ENCODE measurements at regions not wholly inside any gene's neighbourhood (a gene's known extent, or its start where the extent isn't known, plus 50 kb on each side); places are given as distances from the start of the nearest gene placed in this dataset.

GRCh38 chrX:10079231-10079630 lies 77.5 kb upstream of the CLCN4 start:
- DNase-seq (ENCODE audit: low read depth) = no peak

GRCh38 chrX:10083809-10084208 lies 73.0 kb upstream of the CLCN4 start:
- DNase-seq (ENCODE audit: low read depth) = no peak

GRCh38 chrX:10085223-10085622 lies 71.6 kb upstream of the CLCN4 start:
- DNase-seq (ENCODE audit: low read depth) = no peak

GRCh38 chrX:10086676-10087075 lies 70.1 kb upstream of the CLCN4 start:
- DNase-seq (ENCODE audit: low read depth) = no peak

- DNase-seq (ENCODE audit: low read depth) = no peak
Measured at GRCh38 chrX:10087391-10087790, 69.4 kb upstream of the CLCN4 start.

GRCh38 chrX:10089378-10089795 lies 67.4 kb upstream of the CLCN4 start:
- DNase-seq (ENCODE audit: low read depth) = no peak

- DNase-seq (ENCODE audit: low read depth) = no peak
Measured at GRCh38 chrX:10090319-10090718, 66.5 kb upstream of the CLCN4 start.

GRCh38 chrX:10095246-10095645 lies 61.5 kb upstream of the CLCN4 start:
- no peak for DNase-seq (ENCODE audit: low read depth)

GRCh38 chrX:10095698-10096432 lies 60.9 kb upstream of the CLCN4 start:
- no peak for DNase-seq (ENCODE audit: low read depth)

GRCh38 chrX:10098270-10098713 lies 58.5 kb upstream of the CLCN4 start:
- DNase-seq (ENCODE audit: low read depth) = peak; percentile 46

- DNase-seq (ENCODE audit: low read depth) = no peak
Measured at GRCh38 chrX:10099411-10099810, 57.4 kb upstream of the CLCN4 start.

GRCh38 chrX:10101269-10101668 lies 55.5 kb upstream of the CLCN4 start:
- DNase-seq (ENCODE audit: low read depth) = no peak

GRCh38 chrX:10102046-10102704 lies 54.6 kb upstream of the CLCN4 start:
- no peak for DNase-seq (ENCODE audit: low read depth)

GRCh38 chrX:10103023-10103422 lies 53.8 kb upstream of the CLCN4 start:
- DNase-seq (ENCODE audit: low read depth) = no peak

GRCh38 chrX:10104958-10105658 lies 51.7 kb upstream of the CLCN4 start:
- DNase-seq (ENCODE audit: low read depth) = no peak

GRCh38 chrX:10106806-10107205 lies 50.0 kb upstream of the CLCN4 start:
- peak; percentile 25 for DNase-seq (ENCODE audit: low read depth)

Measured in activated T-helper 9 cell treated with anti-CD3 and anti-CD28 coated beads, Interleukin-2, amount 50 U/mL, for 16 hours (primary cell).